Activated naive CD8-positive, alpha-beta T cell treated with anti-CD3 and anti-CD28 coated beads, Interleukin-2, amount 50 U/mL, for 24 hours (primary cell): ENCODE measurements at regions not wholly inside any gene's neighbourhood (a gene's known extent, or its start where the extent isn't known, plus 50 kb on each side); places are given as distances from the start of the nearest gene placed in this dataset.

Experiments
- ATAC-seq: fragments of 150-1000 bp; cut with Tn5 transposase; one replicate; pipeline ENCODE4 v1.10.0; 2021
- DNase-seq: peaks from one replicate; pipeline ENCODE4 v3.0.0; 2021
- H3K27ac Mint-ChIP-seq: one replicate; pipeline ENCODE4 v1.8.0; 2021; ENCODE audit warnings: mild to moderate bottlenecking, mixed read lengths
- H3K27me3 Mint-ChIP-seq: one replicate; pipeline ENCODE4 v1.8.0; 2021; ENCODE audit warnings: mixed read lengths
- H3K36me3 Mint-ChIP-seq: one replicate; pipeline ENCODE4 v1.8.0; 2021; ENCODE audit warnings: low read depth, mixed read lengths
- H3K4me1 Mint-ChIP-seq: one replicate; pipeline ENCODE4 v1.8.0; 2021; ENCODE audit warnings: mixed read lengths
- H3K4me3 Mint-ChIP-seq: one replicate; pipeline ENCODE4 v1.8.0; 2021; ENCODE audit warnings: mild to moderate bottlenecking, moderate library complexity, mixed read lengths
- H3K9me3 Mint-ChIP-seq: one replicate; pipeline ENCODE4 v1.8.0; 2021; ENCODE audit warnings: mixed read lengths

GRCh38 chr14:46290706-46291105 is 360.9 kb downstream of the RPL10L start:
- Mint-ChIP-seq H3K27ac (no peak overlapping the region), H3K27me3 (no peaks in the 10 kb centered on the region), H3K4me3 (no peak overlapping the region), H3K4me1 (no peaks in the 10 kb centered on the region), H3K36me3 (no peaks in the 10 kb centered on the region), H3K9me3 (peaks cover 29% of the 10 kb centered on the region)
- ATAC-seq (no peak), DNase-seq (no peak)

GRCh38 chr14:46279776-46280175 is 371.8 kb downstream of the RPL10L start:
- DNase-seq (no peak), ATAC-seq (no peak)
- no peaks in the 10 kb centered on the region for H3K9me3 Mint-ChIP-seq
- no peaks in the 10 kb centered on the region for H3K27me3 Mint-ChIP-seq
- no peaks in the 10 kb centered on the region for H3K36me3 Mint-ChIP-seq
- H3K4me1 Mint-ChIP-seq: no peaks in the 10 kb centered on the region
- H3K4me3 Mint-ChIP-seq: no peak overlapping the region
- no peak overlapping the region for H3K27ac Mint-ChIP-seq

- Mint-ChIP-seq H3K4me1 (no peaks in the 10 kb centered on the region), H3K9me3 (peaks cover 1% of the 10 kb centered on the region), H3K27ac (no peak overlapping the region), H3K4me3 (no peak overlapping the region), H3K27me3 (no peaks in the 10 kb centered on the region), H3K36me3 (no peaks in the 10 kb centered on the region)
- ATAC-seq: no peak
- DNase-seq: no peak
Observed at GRCh38 chr14:46279327-46279726, 372.3 kb downstream of the RPL10L start.

DNA sequence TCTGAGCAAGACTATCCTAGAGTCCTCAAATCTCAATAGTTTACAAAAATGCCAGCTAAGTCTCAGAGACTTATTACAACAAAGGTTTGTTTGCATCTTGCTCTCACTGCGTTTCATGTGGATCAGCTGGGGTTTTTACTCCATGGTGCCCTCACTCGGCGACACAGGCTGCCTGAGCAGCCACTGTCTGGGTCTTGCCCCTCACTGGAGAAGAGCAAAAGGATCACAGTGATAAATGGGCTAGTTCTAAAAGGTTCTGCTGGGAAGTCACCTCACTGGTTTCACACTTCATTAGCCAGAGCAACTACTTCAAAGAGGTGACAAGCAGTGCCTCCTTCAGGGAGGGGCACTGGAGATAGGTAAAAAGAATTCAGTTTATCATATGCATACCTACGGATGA is 392.0 kb downstream of the RPL10L start:
- no peaks in the 10 kb centered on the region for H3K27me3 Mint-ChIP-seq
- H3K4me1 Mint-ChIP-seq: no peaks in the 10 kb centered on the region
- H3K36me3 Mint-ChIP-seq: no peaks in the 10 kb centered on the region
- no peak overlapping the region for H3K4me3 Mint-ChIP-seq
- ATAC-seq (no peak), DNase-seq (no peak)
- H3K9me3 Mint-ChIP-seq: peaks cover 10% of the 10 kb centered on the region
- H3K27ac Mint-ChIP-seq: no peak overlapping the region

GRCh38 chr14:46256381-46256780 is 395.2 kb downstream of the RPL10L start:
- ATAC-seq (no peak), DNase-seq (no peak)
- Mint-ChIP-seq H3K4me1 (no peaks in the 10 kb centered on the region), H3K9me3 (peaks cover 10% of the 10 kb centered on the region), H3K4me3 (no peak overlapping the region), H3K27me3 (no peaks in the 10 kb centered on the region), H3K27ac (no peak overlapping the region), H3K36me3 (no peaks in the 10 kb centered on the region)

- H3K9me3 Mint-ChIP-seq: no peaks in the 10 kb centered on the region
- H3K27ac Mint-ChIP-seq: no peak overlapping the region
- H3K4me3 Mint-ChIP-seq: no peak overlapping the region
- H3K27me3 Mint-ChIP-seq: no peaks in the 10 kb centered on the region
- DNase-seq (no peak), ATAC-seq (no peak)
- H3K4me1 Mint-ChIP-seq: no peaks in the 10 kb centered on the region
- no peaks in the 10 kb centered on the region for H3K36me3 Mint-ChIP-seq
Observed at GRCh38 chr14:46250113-46250703, 401.4 kb downstream of the RPL10L start.

GRCh38 chr14:46248001-46248630 is 403.5 kb downstream of the RPL10L start:
- Mint-ChIP-seq H3K27ac (no peak overlapping the region), H3K4me3 (no peak overlapping the region), H3K36me3 (no peaks in the 10 kb centered on the region), H3K4me1 (no peaks in the 10 kb centered on the region), H3K9me3 (peaks cover 7% of the 10 kb centered on the region), H3K27me3 (no peaks in the 10 kb centered on the region)
- no peak for DNase-seq
- ATAC-seq: no peak

- H3K27me3 Mint-ChIP-seq: no peaks in the 10 kb centered on the region
- peaks cover 15% of the 10 kb centered on the region for H3K9me3 Mint-ChIP-seq
- H3K4me3 Mint-ChIP-seq: no peak overlapping the region
- no peaks in the 10 kb centered on the region for H3K36me3 Mint-ChIP-seq
- no peak overlapping the region for H3K27ac Mint-ChIP-seq
- DNase-seq (no peak), ATAC-seq (no peak)
- no peaks in the 10 kb centered on the region for H3K4me1 Mint-ChIP-seq
Observed at GRCh38 chr14:46245276-46245675, 406.3 kb downstream of the RPL10L start.

DNA sequence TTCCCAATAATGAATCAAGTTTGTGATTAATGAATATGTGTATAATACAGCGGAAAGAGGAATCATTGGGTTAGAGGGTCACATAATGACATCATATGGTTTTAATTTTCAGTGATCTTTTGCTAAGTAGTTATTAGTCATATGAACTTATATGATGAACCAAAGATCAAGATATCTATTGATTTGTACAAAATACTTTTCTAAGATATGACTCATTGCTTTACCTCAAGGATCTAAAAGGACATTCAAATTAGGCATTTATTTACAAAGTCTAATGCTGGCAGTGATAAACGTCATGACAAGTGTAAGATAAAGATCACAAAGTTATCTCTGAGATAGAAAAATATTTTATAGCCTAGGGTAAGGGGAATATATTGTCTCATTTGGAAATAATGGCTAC is 417.8 kb downstream of the RPL10L start:
- Mint-ChIP-seq H3K27ac (no peak overlapping the region), H3K4me1 (no peaks in the 10 kb centered on the region), H3K27me3 (no peaks in the 10 kb centered on the region), H3K9me3 (peaks cover 15% of the 10 kb centered on the region), H3K36me3 (no peaks in the 10 kb centered on the region), H3K4me3 (no peak overlapping the region)
- ATAC-seq (no peak), DNase-seq (no peak)

DNA sequence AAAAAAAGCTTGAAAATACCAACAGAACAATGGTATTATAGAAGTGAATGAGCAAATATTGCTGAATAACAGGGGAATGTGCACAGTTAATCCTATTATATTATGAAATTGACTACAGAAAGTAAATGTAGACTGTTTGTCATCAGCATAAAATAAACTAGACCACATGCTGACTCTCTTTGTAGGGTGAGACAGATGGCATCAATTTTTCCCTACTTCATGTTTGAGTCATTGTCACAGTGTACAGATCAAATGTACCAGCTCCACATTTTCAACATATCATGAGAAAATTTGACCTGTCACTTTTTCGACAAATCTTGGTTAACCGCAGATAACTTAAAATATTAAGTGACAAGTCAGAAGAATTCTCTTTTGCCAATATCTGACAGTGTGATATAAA is 421.0 kb downstream of the RPL10L start:
- peaks cover 8% of the 10 kb centered on the region for H3K9me3 Mint-ChIP-seq
- no peak overlapping the region for H3K27ac Mint-ChIP-seq
- no peak overlapping the region for H3K4me3 Mint-ChIP-seq
- DNase-seq (no peak), ATAC-seq (no peak)
- no peaks in the 10 kb centered on the region for H3K36me3 Mint-ChIP-seq
- no peaks in the 10 kb centered on the region for H3K4me1 Mint-ChIP-seq
- no peaks in the 10 kb centered on the region for H3K27me3 Mint-ChIP-seq

DNA sequence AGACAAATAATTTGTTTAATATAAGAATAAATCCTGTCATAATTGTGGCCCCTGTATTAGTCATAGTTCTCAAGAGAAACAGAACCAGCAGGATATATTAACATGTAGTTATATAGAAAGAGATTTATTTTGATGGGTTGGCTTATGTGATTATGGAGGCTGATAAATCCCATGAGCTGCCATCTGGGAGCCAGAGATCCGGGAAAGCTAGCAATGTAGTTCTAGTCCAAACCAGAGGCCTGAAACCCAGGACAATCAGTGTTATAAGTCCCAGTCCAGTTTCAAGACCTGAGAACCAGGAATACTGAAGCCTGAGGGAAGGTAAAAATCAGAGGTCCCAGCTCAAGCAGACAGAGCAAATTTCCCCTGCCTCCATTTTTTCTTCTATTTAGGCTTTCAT is 435.8 kb downstream of the RPL10L start:
- Mint-ChIP-seq H3K4me1 (no peaks in the 10 kb centered on the region), H3K27ac (no peak overlapping the region)
- ATAC-seq: no peak

GRCh38 chr14:46198676-46199075 is 452.9 kb downstream of the RPL10L start:
- ATAC-seq (no peak), DNase-seq (no peak)
- no peaks in the 10 kb centered on the region for H3K27me3 Mint-ChIP-seq
- H3K4me3 Mint-ChIP-seq: no peak overlapping the region
- H3K27ac Mint-ChIP-seq: no peak overlapping the region
- peaks cover 21% of the 10 kb centered on the region for H3K9me3 Mint-ChIP-seq
- no peaks in the 10 kb centered on the region for H3K4me1 Mint-ChIP-seq
- H3K36me3 Mint-ChIP-seq: no peaks in the 10 kb centered on the region

More for the DNA sequence above, 435.8 kb downstream of the RPL10L start:
- H3K27me3 Mint-ChIP-seq: no peaks in the 10 kb centered on the region
- H3K36me3 Mint-ChIP-seq: no peaks in the 10 kb centered on the region
- DNase-seq: no peak
- H3K9me3 Mint-ChIP-seq: no peaks in the 10 kb centered on the region
- no peak overlapping the region for H3K4me3 Mint-ChIP-seq

- ATAC-seq: no peak
- Mint-ChIP-seq H3K36me3 (no peaks in the 10 kb centered on the region), H3K27me3 (no peaks in the 10 kb centered on the region)
Observed at GRCh38 chr14:46197856-46198255, 453.7 kb downstream of the RPL10L start.

More at GRCh38 chr14:46197856-46198255, 453.7 kb downstream of the RPL10L start:
- Mint-ChIP-seq H3K4me3 (no peak overlapping the region), H3K9me3 (peaks cover 19% of the 10 kb centered on the region), H3K4me1 (no peaks in the 10 kb centered on the region), H3K27ac (no peak overlapping the region)
- no peak for DNase-seq
